SK-N-SH (cell line): ENCODE measurements at regions not wholly inside any gene's neighbourhood (a gene's known extent, or its start where the extent isn't known, plus 50 kb on each side); places are given as distances from the start of the nearest gene placed in this dataset.

Experiments used
- EP300 ChIP-seq, 2 experiments: IDR thresholded peaks; 2 replicates each; pipeline versions ENCODE4 v1.4.0 to v1.6.1; 2012; ENCODE audit warnings: borderline replicate concordance in 1 of 2, low read depth in 1 of 2, low read length in 1 of 2
- GATA2 ChIP-seq: sonication (generic); formaldehyde crosslinking; IDR thresholded peaks from 2 replicates; pipeline ENCODE4 v1.5.0; 2020; ENCODE audit warnings: mild to moderate bottlenecking, missing genetic modification reagents
- POLR2AphosphoS5 ChIP-seq: IDR thresholded peaks from 2 replicates; pipeline ENCODE4 v1.6.1; 2012; ENCODE audit warnings: low read depth, low read length
- RCOR1 ChIP-seq: fragments of 150-350 bp; IDR thresholded peaks from 2 replicates; pipeline ENCODE4 v1.6.1; 2017; ENCODE audit warnings: antibody characterized with exemption, low read length
- TAF1 ChIP-seq: IDR thresholded peaks from 2 replicates; pipeline ENCODE4 v1.6.1; 2012; ENCODE audit warnings: low read depth, mild to moderate bottlenecking, low read length, moderate library complexity, borderline replicate concordance
- TEAD4 ChIP-seq: IDR thresholded peaks from 2 replicates; pipeline ENCODE4 v1.4.0; 2012; ENCODE audit warnings: mild to moderate bottlenecking, borderline replicate concordance; ENCODE audit not compliant: insufficient read depth
- TF ChIP-seq, protein P1 (sequence below): fragments of 200-600 bp; sonication (generic); IDR thresholded peaks from 2 replicates; pipeline ENCODE4 v1.6.1; 2017; ENCODE audit warnings: antibody characterized with exemption, mild to moderate bottlenecking, moderate library complexity
- TF ChIP-seq, protein P2 (sequence below): fragments of 150-350 bp; IDR thresholded peaks from 2 replicates; pipeline ENCODE4 v1.6.1; 2017; ENCODE audit warnings: antibody characterized with exemption, low read length, low read depth, borderline replicate concordance
- TF ChIP-seq, protein P3 (sequence below): IDR thresholded peaks from 2 replicates; pipeline ENCODE4; 2012

DNA sequence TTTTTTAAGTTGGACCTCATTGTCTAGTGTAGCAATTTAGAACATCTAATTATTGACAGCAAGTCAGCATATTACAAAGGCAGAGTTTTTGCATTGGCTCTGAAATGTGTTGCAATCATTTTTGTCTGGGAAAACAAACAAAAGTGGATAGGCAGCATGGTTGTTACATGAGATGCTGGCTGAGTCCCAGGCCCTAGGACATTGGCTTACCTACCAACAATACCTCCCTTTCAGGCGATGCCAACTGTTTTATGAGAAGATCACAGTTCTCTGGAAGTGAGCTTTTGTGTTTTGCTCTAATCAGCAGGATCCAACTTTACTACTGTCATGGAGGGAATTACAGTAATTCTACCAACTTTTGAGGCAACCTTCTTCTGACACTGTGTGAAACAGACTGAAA is 71.5 kb upstream of the CXADR start:
- TF ChIP-seq, protein P1, sequence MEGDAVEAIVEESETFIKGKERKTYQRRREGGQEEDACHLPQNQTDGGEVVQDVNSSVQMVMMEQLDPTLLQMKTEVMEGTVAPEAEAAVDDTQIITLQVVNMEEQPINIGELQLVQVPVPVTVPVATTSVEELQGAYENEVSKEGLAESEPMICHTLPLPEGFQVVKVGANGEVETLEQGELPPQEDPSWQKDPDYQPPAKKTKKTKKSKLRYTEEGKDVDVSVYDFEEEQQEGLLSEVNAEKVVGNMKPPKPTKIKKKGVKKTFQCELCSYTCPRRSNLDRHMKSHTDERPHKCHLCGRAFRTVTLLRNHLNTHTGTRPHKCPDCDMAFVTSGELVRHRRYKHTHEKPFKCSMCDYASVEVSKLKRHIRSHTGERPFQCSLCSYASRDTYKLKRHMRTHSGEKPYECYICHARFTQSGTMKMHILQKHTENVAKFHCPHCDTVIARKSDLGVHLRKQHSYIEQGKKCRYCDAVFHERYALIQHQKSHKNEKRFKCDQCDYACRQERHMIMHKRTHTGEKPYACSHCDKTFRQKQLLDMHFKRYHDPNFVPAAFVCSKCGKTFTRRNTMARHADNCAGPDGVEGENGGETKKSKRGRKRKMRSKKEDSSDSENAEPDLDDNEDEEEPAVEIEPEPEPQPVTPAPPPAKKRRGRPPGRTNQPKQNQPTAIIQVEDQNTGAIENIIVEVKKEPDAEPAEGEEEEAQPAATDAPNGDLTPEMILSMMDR = no peak
- no peak for TF ChIP-seq TEAD4
- no peak for TF ChIP-seq TAF1
- no peak for TF ChIP-seq GATA2 (CRISPR knock-in tag)
- no peak for TF ChIP-seq POLR2AphosphoS5
- TF ChIP-seq, protein P2, sequence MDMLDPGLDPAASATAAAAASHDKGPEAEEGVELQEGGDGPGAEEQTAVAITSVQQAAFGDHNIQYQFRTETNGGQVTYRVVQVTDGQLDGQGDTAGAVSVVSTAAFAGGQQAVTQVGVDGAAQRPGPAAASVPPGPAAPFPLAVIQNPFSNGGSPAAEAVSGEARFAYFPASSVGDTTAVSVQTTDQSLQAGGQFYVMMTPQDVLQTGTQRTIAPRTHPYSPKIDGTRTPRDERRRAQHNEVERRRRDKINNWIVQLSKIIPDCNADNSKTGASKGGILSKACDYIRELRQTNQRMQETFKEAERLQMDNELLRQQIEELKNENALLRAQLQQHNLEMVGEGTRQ = no peak
- no peak for TF ChIP-seq RCOR1
- TF ChIP-seq EP300 (IDR thresholded peaks at IDR 0.05; ENCODE audit: borderline replicate concordance in 1 of 2, low read depth in 1 of 2, low read length in 1 of 2) = no peak
- TF ChIP-seq, protein P3, sequence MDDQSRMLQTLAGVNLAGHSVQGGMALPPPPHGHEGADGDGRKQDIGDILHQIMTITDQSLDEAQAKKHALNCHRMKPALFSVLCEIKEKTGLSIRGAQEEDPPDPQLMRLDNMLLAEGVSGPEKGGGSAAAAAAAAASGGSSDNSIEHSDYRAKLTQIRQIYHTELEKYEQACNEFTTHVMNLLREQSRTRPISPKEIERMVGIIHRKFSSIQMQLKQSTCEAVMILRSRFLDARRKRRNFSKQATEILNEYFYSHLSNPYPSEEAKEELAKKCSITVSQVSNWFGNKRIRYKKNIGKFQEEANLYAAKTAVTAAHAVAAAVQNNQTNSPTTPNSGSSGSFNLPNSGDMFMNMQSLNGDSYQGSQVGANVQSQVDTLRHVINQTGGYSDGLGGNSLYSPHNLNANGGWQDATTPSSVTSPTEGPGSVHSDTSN = no peak
